Activated CD8-positive, alpha-beta T cell treated with anti-CD3 and anti-CD28 coated beads, Interleukin-2, amount 10 ng/mL, durations not matched to agents 7 days and 5 days (primary cell): ENCODE measurements at regions not wholly inside any gene's neighbourhood (a gene's known extent, or its start where the extent isn't known, plus 50 kb on each side); places are given as distances from the start of the nearest gene placed in this dataset.

Source experiments
- ATAC-seq: fragments of 150-1000 bp; cut with Tn5 transposase; one replicate; pipeline ENCODE4 v1.10.0; 2021; ENCODE audit warnings: moderate library complexity
- CTCF ChIA-PET: fragments of 350-600 bp; sonication (Branson Sonifier 250); formaldehyde crosslinking; loops from one replicate; lab custom pipeline; 2021; ENCODE audit warnings: antibody characterized with exemption; lab: Charles Lee
- POLR2A ChIA-PET: fragments of 350-600 bp; sonication (Branson Sonifier 250); formaldehyde crosslinking; loops from one replicate; lab custom pipeline; 2021; ENCODE audit warnings: antibody characterized with exemption; lab: Charles Lee
- DNase-seq: peaks from one replicate; pipeline ENCODE4 v3.0.0-alpha.2; 2020
- H3K27ac Mint-ChIP-seq: one replicate; pipeline ENCODE4 v1.8.0; 2021; ENCODE audit warnings: mild to moderate bottlenecking, mixed read lengths
- H3K27me3 Mint-ChIP-seq: one replicate; pipeline ENCODE4 v1.8.0; 2021; ENCODE audit warnings: low read depth, mixed read lengths
- H3K36me3 Mint-ChIP-seq: one replicate; pipeline ENCODE4 v1.8.0; 2021; ENCODE audit warnings: low read depth, mixed read lengths
- H3K4me1 Mint-ChIP-seq: one replicate; pipeline ENCODE4 v1.8.0; 2021; ENCODE audit warnings: low read depth, mixed read lengths
- H3K4me3 Mint-ChIP-seq: one replicate; pipeline ENCODE4 v1.8.0; 2021; ENCODE audit warnings: mild to moderate bottlenecking, mixed read lengths
- H3K9me3 Mint-ChIP-seq: one replicate; pipeline ENCODE4 v1.8.0; 2022; ENCODE audit warnings: mixed read lengths; ENCODE audit not compliant: insufficient read depth

GRCh38 chr3:157752554-157752953 is 249.3 kb upstream of the VEPH1 start:
- Mint-ChIP-seq H3K4me1 (no peaks in the 10 kb centered on the region), H3K36me3 (no peaks in the 10 kb centered on the region), H3K4me3 (no peak overlapping the region), H3K27ac (no peak overlapping the region), H3K27me3 (no peaks in the 10 kb centered on the region), H3K9me3 (no peaks in the 10 kb centered on the region)
- ATAC-seq (no peak), DNase-seq (no peak)
- CTCF ChIA-PET: no interaction called here
- POLR2A ChIA-PET: no interaction called here

- Mint-ChIP-seq H3K36me3 (no peaks in the 10 kb centered on the region), H3K9me3 (no peaks in the 10 kb centered on the region), H3K27ac (no peak overlapping the region), H3K4me1 (no peaks in the 10 kb centered on the region), H3K4me3 (no peak overlapping the region), H3K27me3 (no peaks in the 10 kb centered on the region)
- no peak for DNase-seq
- ChIA-PET POLR2A (no interaction called here), CTCF (no interaction called here)
- no peak for ATAC-seq
Measured at GRCh38 chr3:157751386-157751785, 248.2 kb upstream of the VEPH1 start.

- ATAC-seq: no peak
- CTCF ChIA-PET: no interaction called here
Measured at GRCh38 chr3:157746391-157746790, 243.2 kb upstream of the VEPH1 start.

GRCh38 chr3:157741607-157742006 is 238.4 kb upstream of the VEPH1 start:
- no peak for ATAC-seq
- H3K4me1 Mint-ChIP-seq: no peaks in the 10 kb centered on the region
- H3K4me3 Mint-ChIP-seq: no peak overlapping the region
- POLR2A ChIA-PET: no interaction called here
- H3K36me3 Mint-ChIP-seq: no peaks in the 10 kb centered on the region
- no peak for DNase-seq
- no peaks in the 10 kb centered on the region for H3K27me3 Mint-ChIP-seq
- no peak overlapping the region for H3K27ac Mint-ChIP-seq
- no peaks in the 10 kb centered on the region for H3K9me3 Mint-ChIP-seq
- CTCF ChIA-PET: no interaction called here

More at GRCh38 chr3:157746391-157746790, 243.2 kb upstream of the VEPH1 start:
- H3K4me3 Mint-ChIP-seq: no peak overlapping the region
- H3K27me3 Mint-ChIP-seq: no peaks in the 10 kb centered on the region
- no peak overlapping the region for H3K27ac Mint-ChIP-seq
- no peak for DNase-seq
- H3K36me3 Mint-ChIP-seq: no peaks in the 10 kb centered on the region
- POLR2A ChIA-PET: no interaction called here
- no peaks in the 10 kb centered on the region for H3K9me3 Mint-ChIP-seq
- no peaks in the 10 kb centered on the region for H3K4me1 Mint-ChIP-seq

- Mint-ChIP-seq H3K9me3 (peaks cover 8% of the 10 kb centered on the region), H3K4me3 (no peak overlapping the region), H3K27ac (no peak overlapping the region), H3K27me3 (no peaks in the 10 kb centered on the region), H3K4me1 (no peaks in the 10 kb centered on the region), H3K36me3 (no peaks in the 10 kb centered on the region)
- ChIA-PET CTCF (no interaction called here), POLR2A (no interaction called here)
- ATAC-seq (no peak), DNase-seq (no peak)
Measured at GRCh38 chr3:157738441-157738840, 235.2 kb upstream of the VEPH1 start.

- POLR2A ChIA-PET: no interaction called here
- Mint-ChIP-seq H3K36me3 (no peaks in the 10 kb centered on the region), H3K4me3 (no peak overlapping the region), H3K27me3 (no peaks in the 10 kb centered on the region), H3K4me1 (no peaks in the 10 kb centered on the region), H3K9me3 (peaks cover 8% of the 10 kb centered on the region), H3K27ac (no peak overlapping the region)
- DNase-seq (no peak), ATAC-seq (no peak)
- CTCF ChIA-PET: no interaction called here
Measured at GRCh38 chr3:157718800-157719199, 215.6 kb upstream of the VEPH1 start.

GRCh38 chr3:157713101-157713500 is 209.9 kb upstream of the VEPH1 start:
- ChIA-PET POLR2A (no interaction called here), CTCF (no interaction called here)
- Mint-ChIP-seq H3K4me1 (no peaks in the 10 kb centered on the region), H3K27ac (no peak overlapping the region), H3K36me3 (no peaks in the 10 kb centered on the region), H3K27me3 (no peaks in the 10 kb centered on the region), H3K9me3 (no peaks in the 10 kb centered on the region), H3K4me3 (no peak overlapping the region)
- DNase-seq (no peak), ATAC-seq (no peak)

GRCh38 chr3:157705258-157705657 is 202.0 kb upstream of the VEPH1 start:
- Mint-ChIP-seq H3K9me3 (no peaks in the 10 kb centered on the region), H3K27me3 (no peaks in the 10 kb centered on the region), H3K27ac (no peak overlapping the region), H3K4me1 (no peaks in the 10 kb centered on the region), H3K4me3 (no peak overlapping the region), H3K36me3 (no peaks in the 10 kb centered on the region)
- POLR2A ChIA-PET: no interaction called here
- ATAC-seq: no peak
- DNase-seq: no peak
- CTCF ChIA-PET: no interaction called here

GRCh38 chr3:157700405-157700804 is 197.2 kb upstream of the VEPH1 start:
- Mint-ChIP-seq H3K9me3 (no peaks in the 10 kb centered on the region), H3K27ac (no peak overlapping the region), H3K27me3 (no peaks in the 10 kb centered on the region), H3K36me3 (no peaks in the 10 kb centered on the region), H3K4me1 (no peaks in the 10 kb centered on the region), H3K4me3 (no peak overlapping the region)
- ATAC-seq (no peak), DNase-seq (no peak)
- ChIA-PET CTCF (interaction anchor here (1.4 to 1.5 kb wide), 2 partner anchors 36 to 168 kb away, joined by 4 read pairs; no protein-coding TSS in a partner anchor), POLR2A (no interaction called here)

- H3K9me3 Mint-ChIP-seq: no peaks in the 10 kb centered on the region
- DNase-seq (no peak), ATAC-seq (no peak)
- ChIA-PET CTCF (no interaction called here), POLR2A (no interaction called here)
- H3K27ac Mint-ChIP-seq: no peak overlapping the region
- no peak overlapping the region for H3K4me3 Mint-ChIP-seq
- no peaks in the 10 kb centered on the region for H3K4me1 Mint-ChIP-seq
- H3K27me3 Mint-ChIP-seq: no peaks in the 10 kb centered on the region
- no peaks in the 10 kb centered on the region for H3K36me3 Mint-ChIP-seq
Measured at GRCh38 chr3:157695586-157695985, 192.4 kb upstream of the VEPH1 start.

- no peak overlapping the region for H3K27ac Mint-ChIP-seq
- no peaks in the 10 kb centered on the region for H3K36me3 Mint-ChIP-seq
Measured at GRCh38 chr3:157695103-157695502, 191.9 kb upstream of the VEPH1 start.

GRCh38 chr3:157693762-157694161 is 190.5 kb upstream of the VEPH1 start:
- ChIA-PET POLR2A (no interaction called here), CTCF (no interaction called here)
- Mint-ChIP-seq H3K27ac (no peak overlapping the region), H3K4me3 (no peak overlapping the region), H3K36me3 (no peaks in the 10 kb centered on the region), H3K9me3 (no peaks in the 10 kb centered on the region), H3K27me3 (no peaks in the 10 kb centered on the region), H3K4me1 (no peaks in the 10 kb centered on the region)
- ATAC-seq (no peak), DNase-seq (no peak)

More at GRCh38 chr3:157695103-157695502, 191.9 kb upstream of the VEPH1 start:
- no peak for ATAC-seq
- DNase-seq: no peak
- H3K9me3 Mint-ChIP-seq: no peaks in the 10 kb centered on the region
- CTCF ChIA-PET: no interaction called here
- H3K4me3 Mint-ChIP-seq: no peak overlapping the region
- no peaks in the 10 kb centered on the region for H3K4me1 Mint-ChIP-seq
- POLR2A ChIA-PET: no interaction called here
- no peaks in the 10 kb centered on the region for H3K27me3 Mint-ChIP-seq

GRCh38 chr3:157692468-157692867 is 189.3 kb upstream of the VEPH1 start:
- H3K27me3 Mint-ChIP-seq: no peaks in the 10 kb centered on the region

More at GRCh38 chr3:157692468-157692867, 189.3 kb upstream of the VEPH1 start:
- ATAC-seq (no peak), DNase-seq (no peak)
- Mint-ChIP-seq H3K4me1 (no peaks in the 10 kb centered on the region), H3K4me3 (no peak overlapping the region), H3K27ac (no peak overlapping the region), H3K9me3 (no peaks in the 10 kb centered on the region), H3K36me3 (no peaks in the 10 kb centered on the region)
- ChIA-PET POLR2A (no interaction called here), CTCF (no interaction called here)
